ENCODE measurements at regions not wholly inside any gene's neighbourhood (a gene's known extent, or its start where the extent isn't known, plus 50 kb on each side); places are given as distances from the start of the nearest gene placed in this dataset.

DNA sequence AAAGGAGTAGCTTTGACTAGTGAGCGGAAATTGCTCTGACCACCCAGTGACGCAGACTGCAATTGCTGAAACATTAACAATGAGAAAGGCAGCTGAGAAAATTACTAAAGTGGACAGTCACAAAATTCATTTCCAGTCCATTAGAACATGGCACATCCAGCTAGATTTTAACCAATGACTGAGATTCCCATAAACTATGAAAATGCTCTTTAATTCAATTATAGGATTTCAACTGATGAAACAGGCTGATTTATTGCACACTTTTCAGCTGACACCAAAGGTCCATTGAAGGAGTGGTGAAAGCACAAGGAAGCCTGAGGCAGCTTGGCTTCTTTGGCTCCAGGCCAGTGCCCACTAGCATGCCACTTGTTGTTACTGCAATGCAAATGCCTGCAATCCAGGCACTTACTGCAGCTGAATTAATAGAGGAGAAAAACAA lies 933.4 kb downstream of the SLITRK6 start:
- no peak overlapping the region for H2AFZ ChIP-seq (ENCODE audit: low read length)
- H3K79me2 ChIP-seq (ENCODE audit: insufficient read depth, low read depth, low read length) = no peaks in the 10 kb centered on the region
- no peaks in the 10 kb centered on the region; the same call in 1 of the 2 replicates for H3K9me2 ChIP-seq (ENCODE audit: insufficient read depth, low read length)
- intact Hi-C loops (cut with micrococcal nuclease; ENCODE audit: unreplicated experiment) = no loop called here
- H4K20me1 ChIP-seq (ENCODE audit: insufficient read depth, low read length) = no peaks in the 10 kb centered on the region
- no peaks in the 10 kb centered on the region for H3K36me3 ChIP-seq (ENCODE audit: insufficient read depth, low read length)
- H3K4me3 ChIP-seq (ENCODE audit: low read depth, low read length, poor library complexity, severe bottlenecking) = no peak overlapping the region
- no peak for DNase-seq (ENCODE audit: low spot score)
- BruUV-seq (replicated peaks) = no TSS peak
- H3K4me2 ChIP-seq (ENCODE audit: low read length) = no peak overlapping the region
- H3K27ac ChIP-seq (ENCODE audit: low read depth, low read length, poor library complexity, severe bottlenecking) = no peak overlapping the region
- no peaks in the 10 kb centered on the region for H3K4me1 ChIP-seq (ENCODE audit: insufficient read depth, low read length, poor library complexity, severe bottlenecking)
- H3K9me3 ChIP-seq (ENCODE audit: low read length) = no peaks in the 10 kb centered on the region
- ChIA-PET CTCF (ENCODE audit: unreplicated experiment) (no interaction called here), POLR2A (interaction anchor here (0.6 to 1.1 kb wide), 2 partner anchors 21 to 198 kb away, joined by 3 read pairs; no protein-coding TSS in a partner anchor)
- TF ChIP-seq, protein P1, sequence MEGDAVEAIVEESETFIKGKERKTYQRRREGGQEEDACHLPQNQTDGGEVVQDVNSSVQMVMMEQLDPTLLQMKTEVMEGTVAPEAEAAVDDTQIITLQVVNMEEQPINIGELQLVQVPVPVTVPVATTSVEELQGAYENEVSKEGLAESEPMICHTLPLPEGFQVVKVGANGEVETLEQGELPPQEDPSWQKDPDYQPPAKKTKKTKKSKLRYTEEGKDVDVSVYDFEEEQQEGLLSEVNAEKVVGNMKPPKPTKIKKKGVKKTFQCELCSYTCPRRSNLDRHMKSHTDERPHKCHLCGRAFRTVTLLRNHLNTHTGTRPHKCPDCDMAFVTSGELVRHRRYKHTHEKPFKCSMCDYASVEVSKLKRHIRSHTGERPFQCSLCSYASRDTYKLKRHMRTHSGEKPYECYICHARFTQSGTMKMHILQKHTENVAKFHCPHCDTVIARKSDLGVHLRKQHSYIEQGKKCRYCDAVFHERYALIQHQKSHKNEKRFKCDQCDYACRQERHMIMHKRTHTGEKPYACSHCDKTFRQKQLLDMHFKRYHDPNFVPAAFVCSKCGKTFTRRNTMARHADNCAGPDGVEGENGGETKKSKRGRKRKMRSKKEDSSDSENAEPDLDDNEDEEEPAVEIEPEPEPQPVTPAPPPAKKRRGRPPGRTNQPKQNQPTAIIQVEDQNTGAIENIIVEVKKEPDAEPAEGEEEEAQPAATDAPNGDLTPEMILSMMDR (conservative IDR thresholded peaks at IDR 0.05; ENCODE audit: low read length) = no peak
- TF ChIP-seq EZH2phosphoT487 (IDR thresholded peaks at IDR 0.05; ENCODE audit: borderline replicate concordance, low read depth, low read length) = no peak

DNA sequence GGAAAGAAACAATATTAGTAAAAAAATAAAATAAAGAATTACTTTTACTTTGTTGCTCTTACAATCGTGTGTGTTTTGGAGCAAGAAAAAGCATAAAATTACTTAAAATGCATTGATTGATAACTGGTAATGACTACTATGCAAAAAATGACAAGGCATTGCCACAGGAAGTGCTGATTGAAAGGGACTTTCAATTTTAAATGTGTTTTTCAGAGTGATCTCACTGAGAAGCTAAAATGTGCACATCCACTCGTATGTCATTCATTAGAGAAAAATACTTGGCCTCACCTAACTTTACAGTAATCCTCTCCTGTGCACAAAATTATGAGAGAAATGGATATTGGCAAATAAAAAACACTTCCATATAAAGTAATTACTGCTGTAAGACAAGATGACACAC lies 934.9 kb downstream of the SLITRK6 start:
- Histone ChIP-seq H3K4me3 (ENCODE audit: low read depth, low read length, poor library complexity, severe bottlenecking) (no peak overlapping the region), H3K4me1 (ENCODE audit: insufficient read depth, low read length, poor library complexity, severe bottlenecking) (no peaks in the 10 kb centered on the region), H2AFZ (ENCODE audit: low read length) (no peak overlapping the region), H3K9me3 (ENCODE audit: low read length) (no peaks in the 10 kb centered on the region), H3K79me2 (ENCODE audit: insufficient read depth, low read depth, low read length) (no peaks in the 10 kb centered on the region), H3K36me3 (ENCODE audit: insufficient read depth, low read length) (no peaks in the 10 kb centered on the region), H3K9me2 (ENCODE audit: insufficient read depth, low read length) (no peaks in the 10 kb centered on the region; the same call in 1 of the 2 replicates), H3K27ac (ENCODE audit: low read depth, low read length, poor library complexity, severe bottlenecking) (no peak overlapping the region), H4K20me1 (ENCODE audit: insufficient read depth, low read length) (no peaks in the 10 kb centered on the region), H3K4me2 (ENCODE audit: low read length) (no peak overlapping the region)
- intact Hi-C loops (cut with micrococcal nuclease; ENCODE audit: unreplicated experiment) = no loop called here
- no TSS peak for BruUV-seq (replicated peaks)
- no peak for TF ChIP-seq EZH2phosphoT487 (IDR thresholded peaks at IDR 0.05; ENCODE audit: borderline replicate concordance, low read depth, low read length)
- TF ChIP-seq, protein P1 (conservative IDR thresholded peaks at IDR 0.05; ENCODE audit: low read length) = no peak
- POLR2A ChIA-PET = interaction anchor here (0.5 kb wide), 1 partner anchor 1637 kb away, joined by 3 read pairs; no protein-coding TSS in a partner anchor
- DNase-seq (ENCODE audit: low spot score) = no peak
- CTCF ChIA-PET (ENCODE audit: unreplicated experiment) = no interaction called here

DNA sequence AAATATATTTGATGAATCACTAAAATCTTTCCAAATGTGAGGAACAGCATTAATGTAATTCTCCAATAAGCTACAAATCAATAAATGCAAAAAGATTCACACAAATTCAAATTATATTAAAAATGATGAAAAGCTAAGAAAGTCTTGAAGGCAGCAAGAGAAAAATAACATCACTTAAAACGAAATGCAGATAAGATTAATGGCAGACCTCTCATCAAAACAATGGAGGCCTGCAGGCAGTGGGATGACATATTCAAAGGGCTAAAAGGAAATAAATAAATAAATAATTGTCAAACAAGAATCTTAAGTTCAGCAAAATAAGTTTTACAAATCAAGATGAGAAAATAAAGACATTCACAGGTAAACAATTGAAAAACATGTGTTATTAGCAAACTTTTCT lies 952.1 kb downstream of the SLITRK6 start:
- POLR2A ChIA-PET = no interaction called here
- no peak for DNase-seq (ENCODE audit: low spot score)
- Histone ChIP-seq H3K4me1 (ENCODE audit: insufficient read depth, low read length, poor library complexity, severe bottlenecking) (no peaks in the 10 kb centered on the region), H3K27ac (ENCODE audit: low read depth, low read length, poor library complexity, severe bottlenecking) (no peak overlapping the region), H4K20me1 (ENCODE audit: insufficient read depth, low read length) (no peaks in the 10 kb centered on the region), H3K9me3 (ENCODE audit: low read length) (no peaks in the 10 kb centered on the region), H3K79me2 (ENCODE audit: insufficient read depth, low read depth, low read length) (no peaks in the 10 kb centered on the region), H3K4me2 (ENCODE audit: low read length) (no peak overlapping the region), H3K36me3 (ENCODE audit: insufficient read depth, low read length) (no peaks in the 10 kb centered on the region), H3K4me3 (ENCODE audit: low read depth, low read length, poor library complexity, severe bottlenecking) (no peak overlapping the region), H2AFZ (ENCODE audit: low read length) (no peak overlapping the region), H3K9me2 (ENCODE audit: insufficient read depth, low read length) (no peaks in the 10 kb centered on the region)
- no TSS peak for BruUV-seq (replicated peaks)
- intact Hi-C loops (cut with micrococcal nuclease; ENCODE audit: unreplicated experiment) = no loop called here
- no peak for TF ChIP-seq EZH2phosphoT487 (IDR thresholded peaks at IDR 0.05; ENCODE audit: borderline replicate concordance, low read depth, low read length)
- TF ChIP-seq, protein P1 (conservative IDR thresholded peaks at IDR 0.05; ENCODE audit: low read length) = no peak
- CTCF ChIA-PET (ENCODE audit: unreplicated experiment) = no interaction called here
